ENCODE measurements at regions not wholly inside any gene's neighbourhood (a gene's known extent, or its start where the extent isn't known, plus 50 kb on each side); places are given as distances from the start of the nearest gene placed in this dataset.
"Not testable (repeated sequence)": the region's sequence is repeated elsewhere in the genome, so short reads cannot be mapped to it uniquely, and the experiment has no call there.

GRCh38 chr17:33927732-33928133, 327.4 kb upstream of the CCL2 start:
- Histone ChIP-seq H3K4me1 (no peaks in the 10 kb centered on the region), H3K36me3 (no peaks in the 10 kb centered on the region), H3K9me3 (no peaks in the 10 kb centered on the region), H3K27me3 (no peaks in the 10 kb centered on the region), H3K27ac (no peak overlapping the region), H3K4me3 (no peak overlapping the region)
- WGBS, 2 donors = 40 to 41% methylated on average over 3 of the region's 3 CpGs
- no peak for DNase-seq (ENCODE audit: low spot score in 2 of 2)
- TF ChIP-seq POLR2A (IDR thresholded peaks at IDR 0.05) (no peak), EP300 (IDR thresholded peaks at IDR 0.05) (no peak), CTCF (IDR thresholded peaks at IDR 0.05) (no peak)

GRCh38 chr17:33929181-33929724, 325.8 kb upstream of the CCL2 start:
- Histone ChIP-seq H3K27ac (no peak overlapping the region), H3K9me3 (no peaks in the 10 kb centered on the region), H3K4me1 (no peaks in the 10 kb centered on the region), H3K36me3 (no peaks in the 10 kb centered on the region), H3K27me3 (no peaks in the 10 kb centered on the region), H3K4me3 (no peak overlapping the region)
- TF ChIP-seq EP300 (IDR thresholded peaks at IDR 0.05) (no peak), POLR2A (IDR thresholded peaks at IDR 0.05) (no peak)
- 34% methylated on average over 9 of the region's 9 CpGs for whole genome bisulfite sequencing, 2 donors
- DNase-seq (ENCODE audit: low spot score in 2 of 2) = no peak

GRCh38 chr17:33931148-33931814, 323.8 kb upstream of the CCL2 start:
- not testable (repeated sequence) for H3K4me3 ChIP-seq; H3K27me3 ChIP-seq; DNase-seq (ENCODE audit: low spot score in 2 of 2); H3K36me3 ChIP-seq; H3K27ac ChIP-seq; H3K9me3 ChIP-seq; H3K4me1 ChIP-seq
- 87 to 90% methylated on average over 19 of the region's 19 CpGs for whole genome bisulfite sequencing, 2 donors

GRCh38 chr17:33932996-33933395, 322.1 kb upstream of the CCL2 start:
- Histone ChIP-seq H3K4me1 (no peaks in the 10 kb centered on the region), H3K4me3 (no peak overlapping the region), H3K27ac (no peak overlapping the region), H3K27me3 (no peaks in the 10 kb centered on the region), H3K9me3 (no peaks in the 10 kb centered on the region), H3K36me3 (no peaks in the 10 kb centered on the region)
- no peak for DNase-seq (ENCODE audit: low spot score in 2 of 2)
- no peak for TF ChIP-seq CTCF (IDR thresholded peaks at IDR 0.05)
- TF ChIP-seq EP300 (IDR thresholded peaks at IDR 0.05) = no peak
- no peak for TF ChIP-seq POLR2A (IDR thresholded peaks at IDR 0.05)
- WGBS, 2 donors = 57 to 62% methylated on average over 2 of the region's 2 CpGs

GRCh38 chr17:33933576-33933975, 321.5 kb upstream of the CCL2 start:
- Histone ChIP-seq H3K9me3 (no peaks in the 10 kb centered on the region), H3K4me3 (no peak overlapping the region), H3K4me1 (no peaks in the 10 kb centered on the region), H3K36me3 (no peaks in the 10 kb centered on the region), H3K27ac (no peak overlapping the region), H3K27me3 (no peaks in the 10 kb centered on the region)
- no peak for TF ChIP-seq CTCF (IDR thresholded peaks at IDR 0.05)
- no peak for TF ChIP-seq POLR2A (IDR thresholded peaks at IDR 0.05)
- no peak for TF ChIP-seq EP300 (IDR thresholded peaks at IDR 0.05)
- WGBS, 2 donors = 46% methylated on average over 5 of the region's 5 CpGs
- DNase-seq (ENCODE audit: low spot score in 2 of 2) = no peak

- WGBS, 2 donors = 81 to 95% methylated on average over 1 of the region's 1 CpG
- no peak for TF ChIP-seq CTCF (IDR thresholded peaks at IDR 0.05)
- no peak for TF ChIP-seq POLR2A (IDR thresholded peaks at IDR 0.05)
- no peak for TF ChIP-seq EP300 (IDR thresholded peaks at IDR 0.05)
- DNase-seq (ENCODE audit: low spot score in 2 of 2) = no peak
- no peak overlapping the region for H3K27ac ChIP-seq
- no peaks in the 10 kb centered on the region for H3K4me1 ChIP-seq
- no peaks in the 10 kb centered on the region for H3K9me3 ChIP-seq
- H3K4me3 ChIP-seq = no peak overlapping the region
- no peaks in the 10 kb centered on the region for H3K27me3 ChIP-seq
- H3K36me3 ChIP-seq = no peaks in the 10 kb centered on the region
Observed at GRCh38 chr17:33934696-33935095, 320.4 kb upstream of the CCL2 start.
